GM10266 (cell line): ENCODE measurements at regions not wholly inside any gene's neighbourhood (a gene's known extent, or its start where the extent isn't known, plus 50 kb on each side); places are given as distances from the start of the nearest gene placed in this dataset.

ENCODE experiments used
- DNase-seq: peaks from one replicate; pipeline ENCODE4 v3.0.0; 2012; ENCODE audit errors: extremely low spot score
- TF ChIP-seq, protein P1 (sequence below): IDR thresholded peaks from 2 replicates; pipeline ENCODE4 v1.5.1; 2012; ENCODE audit warnings: mild to moderate bottlenecking, low read depth; ENCODE audit not compliant: control insufficient read depth, insufficient read depth; ENCODE audit errors: missing control alignments

- no peak for DNase-seq
- TF ChIP-seq, protein P1, sequence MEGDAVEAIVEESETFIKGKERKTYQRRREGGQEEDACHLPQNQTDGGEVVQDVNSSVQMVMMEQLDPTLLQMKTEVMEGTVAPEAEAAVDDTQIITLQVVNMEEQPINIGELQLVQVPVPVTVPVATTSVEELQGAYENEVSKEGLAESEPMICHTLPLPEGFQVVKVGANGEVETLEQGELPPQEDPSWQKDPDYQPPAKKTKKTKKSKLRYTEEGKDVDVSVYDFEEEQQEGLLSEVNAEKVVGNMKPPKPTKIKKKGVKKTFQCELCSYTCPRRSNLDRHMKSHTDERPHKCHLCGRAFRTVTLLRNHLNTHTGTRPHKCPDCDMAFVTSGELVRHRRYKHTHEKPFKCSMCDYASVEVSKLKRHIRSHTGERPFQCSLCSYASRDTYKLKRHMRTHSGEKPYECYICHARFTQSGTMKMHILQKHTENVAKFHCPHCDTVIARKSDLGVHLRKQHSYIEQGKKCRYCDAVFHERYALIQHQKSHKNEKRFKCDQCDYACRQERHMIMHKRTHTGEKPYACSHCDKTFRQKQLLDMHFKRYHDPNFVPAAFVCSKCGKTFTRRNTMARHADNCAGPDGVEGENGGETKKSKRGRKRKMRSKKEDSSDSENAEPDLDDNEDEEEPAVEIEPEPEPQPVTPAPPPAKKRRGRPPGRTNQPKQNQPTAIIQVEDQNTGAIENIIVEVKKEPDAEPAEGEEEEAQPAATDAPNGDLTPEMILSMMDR = no peak
Measured at GRCh38 chr1:78715181-78715661, 65.6 kb downstream of the IFI44 start.

- no peak for DNase-seq
- TF ChIP-seq, protein P1 = no peak
Measured at GRCh38 chr1:78716186-78716585, 66.6 kb downstream of the IFI44 start.

GRCh38 chr1:78718566-78718965, 68.9 kb downstream of the IFI44 start:
- TF ChIP-seq, protein P1 = no peak

DNA sequence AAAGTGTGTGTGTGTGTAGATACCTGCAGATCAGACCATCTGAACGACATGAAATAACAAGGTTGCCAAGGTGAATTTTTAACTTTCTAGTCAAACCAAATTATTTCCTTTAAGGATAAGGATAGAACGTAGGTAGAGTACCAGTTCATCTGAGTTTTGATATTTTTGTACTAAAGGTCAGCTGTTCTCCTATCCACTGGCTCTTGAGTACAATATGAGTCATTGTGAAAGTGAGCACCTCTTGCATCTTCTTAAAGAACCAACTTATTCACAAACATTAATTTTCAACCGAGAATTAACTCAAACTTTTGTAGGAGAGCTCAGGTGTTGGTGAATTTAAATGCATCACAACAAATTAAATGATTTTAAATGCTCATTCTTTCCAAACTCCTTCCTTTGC, 71.5 kb downstream of the IFI44 start:
- no peak for DNase-seq
- TF ChIP-seq, protein P1 = no peak

More at GRCh38 chr1:78718566-78718965, 68.9 kb downstream of the IFI44 start:
- DNase-seq = no peak

DNA sequence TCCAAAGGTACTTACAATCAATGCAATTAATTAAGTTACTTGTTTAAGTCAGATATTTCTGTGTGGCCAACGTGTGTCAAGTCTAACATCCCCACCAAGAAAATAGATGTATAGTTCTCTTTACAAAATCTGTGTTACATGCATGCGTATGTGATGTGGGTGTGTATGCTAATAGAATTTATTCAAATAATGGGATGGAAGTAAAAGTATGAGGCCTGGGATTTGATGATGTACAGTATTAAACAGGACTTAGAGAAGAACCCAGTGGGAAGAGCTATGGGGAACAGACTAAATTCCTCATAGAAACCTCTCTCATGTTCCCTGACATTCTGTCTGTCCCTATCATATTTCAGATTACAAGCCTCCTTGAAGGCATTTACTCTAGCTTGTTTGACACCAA, 72.5 kb downstream of the IFI44 start:
- TF ChIP-seq, protein P1 = no peak
- no peak for DNase-seq

DNA sequence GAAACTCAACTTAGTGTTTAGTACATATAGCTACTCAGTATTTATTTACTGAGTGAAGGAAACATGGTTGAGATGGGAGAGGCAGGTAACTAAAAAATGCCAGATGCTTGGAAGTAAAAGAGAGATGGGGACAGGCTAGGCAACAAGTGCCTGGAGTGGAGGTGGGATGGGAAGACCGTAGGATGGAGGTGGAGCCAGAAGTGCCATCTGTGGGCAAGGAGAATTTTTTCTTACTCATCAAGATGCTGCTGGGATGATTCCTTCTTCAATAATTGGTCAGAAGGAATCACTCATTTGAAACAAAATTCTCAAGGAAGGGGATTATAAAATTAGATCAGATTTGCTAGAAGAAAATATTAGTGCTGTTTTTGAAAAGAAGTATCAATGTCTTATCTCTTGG, 72.9 kb downstream of the IFI44 start:
- no peak for DNase-seq
- TF ChIP-seq, protein P1 = no peak

DNA sequence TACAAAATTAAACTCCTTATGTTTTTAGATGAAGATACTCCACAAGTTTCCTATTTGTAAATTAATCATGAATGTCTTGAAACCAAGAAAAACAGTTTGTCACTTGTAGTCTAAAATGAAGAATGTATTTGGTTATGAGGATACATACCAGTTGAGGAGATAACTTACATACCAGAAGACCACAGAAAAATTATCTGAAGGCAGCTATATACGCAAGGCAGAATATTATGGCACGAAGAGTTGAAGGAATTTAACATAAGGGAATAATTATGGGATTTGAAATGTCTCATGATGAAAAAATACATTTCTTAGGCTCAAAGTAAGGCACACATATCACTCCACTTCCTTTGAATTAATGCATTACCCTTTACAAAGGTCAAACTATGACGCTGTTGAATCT, 73.3 kb downstream of the IFI44 start:
- no peak for DNase-seq
- TF ChIP-seq, protein P1 = no peak
